Bronchial epithelial cell (primary cell): ENCODE measurements at regions not wholly inside any gene's neighbourhood (a gene's known extent, or its start where the extent isn't known, plus 50 kb on each side); places are given as distances from the start of the nearest gene placed in this dataset.

Experiments used
- DNase-seq: peaks from one replicate; pipeline ENCODE4 v3.0.0-alpha.2; 2010; ENCODE audit warnings: low read depth
- FAIRE-seq: peaks from 2 replicates; lab custom pipeline; 2011; peaks lifted over from hg19 to GRCh38; lab: Jason Lieb, UNC
- H3K27me3 ChIP-seq: 2 replicates; pipeline ENCODE4 v1.5.1; 2011; ENCODE audit warnings: low read length; ENCODE audit not compliant: control insufficient read depth, insufficient read depth
- H3K36me3 ChIP-seq: 2 replicates; pipeline ENCODE4 v1.5.1; 2011; ENCODE audit warnings: low read length; ENCODE audit not compliant: control insufficient read depth, insufficient read depth
- H3K4me3 ChIP-seq: 2 replicates; pipeline ENCODE4 v1.5.1; 2011; ENCODE audit warnings: mild to moderate bottlenecking, low read depth, low read length, control low read depth
- TF ChIP-seq, protein P1 (sequence below): IDR thresholded peaks from 2 replicates; pipeline ENCODE4 v1.5.1; 2011; ENCODE audit warnings: mild to moderate bottlenecking, moderate library complexity, low read length, control low read depth, inconsistent platforms; ENCODE audit not compliant: insufficient read depth, severe bottlenecking

DNA sequence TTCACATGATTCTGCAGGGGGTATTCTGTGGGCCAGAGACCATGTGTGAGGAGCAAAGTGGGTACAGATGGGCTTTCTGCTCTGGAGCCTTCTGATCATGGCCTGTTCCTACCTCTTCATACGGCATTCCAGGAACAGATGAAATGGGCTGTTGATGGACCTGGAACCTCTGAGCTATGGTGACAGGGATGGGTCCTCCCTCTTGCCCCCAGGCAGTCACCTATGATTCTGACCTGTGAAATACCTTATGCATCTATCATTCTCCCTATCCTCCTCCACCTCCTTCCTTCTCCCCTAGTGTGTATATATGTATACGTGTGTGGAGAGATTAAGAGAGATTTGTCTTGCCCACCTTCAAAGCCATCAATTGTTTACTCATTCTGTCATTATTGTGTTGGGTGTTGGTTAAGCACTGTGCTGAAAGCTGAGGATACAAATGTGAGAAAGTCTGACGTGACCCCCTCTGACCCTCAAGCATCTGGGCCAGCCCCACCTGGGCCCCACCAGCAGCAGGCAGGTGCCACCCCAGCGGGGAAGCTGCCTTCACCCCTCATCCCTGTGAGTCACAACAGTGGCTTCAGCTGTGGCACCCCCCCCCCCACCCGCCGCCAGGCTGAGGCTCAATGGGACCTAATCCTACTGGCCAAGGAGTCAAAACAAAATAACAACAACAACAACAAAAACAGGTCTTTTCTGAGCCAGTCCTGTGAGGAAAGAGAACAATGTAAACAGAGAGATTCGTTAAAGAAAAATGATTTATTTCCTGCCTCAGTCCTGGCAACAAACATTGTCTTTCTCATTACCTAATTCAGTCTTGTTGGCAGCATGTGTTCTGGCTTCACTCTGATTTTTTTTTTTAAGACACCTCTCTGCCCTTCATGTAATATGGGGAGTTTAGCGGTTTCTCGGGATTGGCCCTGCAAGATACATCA, 103.8 kb upstream of the CDC42EP3 start:
- DNase-seq (peak; percentile 34), FAIRE-seq (no peak)
- Histone ChIP-seq H3K27me3 (no peaks in the 10 kb centered on the region), H3K4me3 (no peak overlapping the region), H3K36me3 (no peaks in the 10 kb centered on the region)
- TF ChIP-seq, protein P1, sequence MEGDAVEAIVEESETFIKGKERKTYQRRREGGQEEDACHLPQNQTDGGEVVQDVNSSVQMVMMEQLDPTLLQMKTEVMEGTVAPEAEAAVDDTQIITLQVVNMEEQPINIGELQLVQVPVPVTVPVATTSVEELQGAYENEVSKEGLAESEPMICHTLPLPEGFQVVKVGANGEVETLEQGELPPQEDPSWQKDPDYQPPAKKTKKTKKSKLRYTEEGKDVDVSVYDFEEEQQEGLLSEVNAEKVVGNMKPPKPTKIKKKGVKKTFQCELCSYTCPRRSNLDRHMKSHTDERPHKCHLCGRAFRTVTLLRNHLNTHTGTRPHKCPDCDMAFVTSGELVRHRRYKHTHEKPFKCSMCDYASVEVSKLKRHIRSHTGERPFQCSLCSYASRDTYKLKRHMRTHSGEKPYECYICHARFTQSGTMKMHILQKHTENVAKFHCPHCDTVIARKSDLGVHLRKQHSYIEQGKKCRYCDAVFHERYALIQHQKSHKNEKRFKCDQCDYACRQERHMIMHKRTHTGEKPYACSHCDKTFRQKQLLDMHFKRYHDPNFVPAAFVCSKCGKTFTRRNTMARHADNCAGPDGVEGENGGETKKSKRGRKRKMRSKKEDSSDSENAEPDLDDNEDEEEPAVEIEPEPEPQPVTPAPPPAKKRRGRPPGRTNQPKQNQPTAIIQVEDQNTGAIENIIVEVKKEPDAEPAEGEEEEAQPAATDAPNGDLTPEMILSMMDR: no peak

DNA sequence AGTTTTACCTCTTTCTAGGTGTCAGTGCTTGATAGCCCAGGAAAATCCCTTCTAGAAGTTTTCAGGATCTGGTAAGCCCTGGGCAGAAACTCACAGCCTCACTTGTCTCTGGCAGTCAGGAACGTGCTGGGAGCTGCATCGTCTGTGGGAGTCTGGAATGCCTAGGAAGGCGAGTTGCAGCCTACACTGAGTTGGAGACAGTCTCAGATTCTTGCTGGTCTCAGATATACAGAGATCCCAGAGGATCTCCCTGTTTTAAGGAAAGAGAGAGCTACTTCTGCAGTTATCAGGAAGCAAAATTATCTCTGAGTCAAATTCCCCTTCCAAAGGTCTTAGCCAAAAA, 104.4 kb upstream of the CDC42EP3 start:
- no peaks in the 10 kb centered on the region for H3K36me3 ChIP-seq
- TF ChIP-seq, protein P1: no peak
- H3K27me3 ChIP-seq: no peaks in the 10 kb centered on the region
- FAIRE-seq (no peak), DNase-seq (peak; percentile 88)
- H3K4me3 ChIP-seq: no peak overlapping the region

DNA sequence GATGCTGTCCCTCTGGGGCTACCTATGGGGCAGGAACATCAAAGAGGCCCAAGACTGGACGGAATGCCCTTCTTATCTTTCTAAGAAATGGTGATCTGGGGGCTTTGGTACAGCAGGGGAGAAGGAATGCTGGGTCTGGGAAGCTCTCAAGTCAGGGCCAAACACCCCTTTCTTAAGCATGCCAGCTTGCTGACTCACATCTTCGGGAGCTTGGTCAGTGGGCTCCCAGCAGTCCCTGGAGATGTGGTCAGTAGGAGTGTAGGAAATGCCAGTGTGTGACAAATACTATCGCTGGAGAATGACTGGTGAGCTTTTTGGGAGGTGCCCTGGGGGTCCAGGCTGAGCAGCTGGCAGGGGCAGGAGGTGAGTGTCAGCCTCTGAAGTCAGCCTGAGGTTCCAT, 105.0 kb upstream of the CDC42EP3 start:
- Histone ChIP-seq H3K27me3 (no peaks in the 10 kb centered on the region), H3K4me3 (no peak overlapping the region), H3K36me3 (no peaks in the 10 kb centered on the region)
- FAIRE-seq (no peak), DNase-seq (peak; percentile 83)
- TF ChIP-seq, protein P1: no peak

DNA sequence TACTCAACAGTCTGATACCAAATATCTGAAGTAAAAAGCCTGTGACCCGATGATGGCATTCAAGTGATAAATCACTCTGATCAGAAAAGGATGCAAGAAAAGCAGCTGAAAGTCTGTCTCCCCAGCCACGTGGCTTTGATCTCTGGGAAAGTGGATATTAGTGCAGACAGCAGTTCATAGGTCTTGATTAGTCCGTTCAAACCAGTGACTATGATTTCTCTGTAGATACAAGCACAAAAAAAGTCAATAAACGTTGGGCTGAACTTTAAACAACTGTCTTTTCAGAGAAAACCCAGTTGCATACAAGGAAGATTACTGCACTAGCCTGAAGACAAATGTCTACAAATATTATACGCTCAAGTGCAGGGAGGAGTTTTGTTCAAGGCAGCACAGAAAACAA, 107.7 kb upstream of the CDC42EP3 start:
- Histone ChIP-seq H3K36me3 (no peaks in the 10 kb centered on the region), H3K27me3 (no peaks in the 10 kb centered on the region), H3K4me3 (no peak overlapping the region)
- no peak for DNase-seq
- no peak for FAIRE-seq
- TF ChIP-seq, protein P1: no peak

DNA sequence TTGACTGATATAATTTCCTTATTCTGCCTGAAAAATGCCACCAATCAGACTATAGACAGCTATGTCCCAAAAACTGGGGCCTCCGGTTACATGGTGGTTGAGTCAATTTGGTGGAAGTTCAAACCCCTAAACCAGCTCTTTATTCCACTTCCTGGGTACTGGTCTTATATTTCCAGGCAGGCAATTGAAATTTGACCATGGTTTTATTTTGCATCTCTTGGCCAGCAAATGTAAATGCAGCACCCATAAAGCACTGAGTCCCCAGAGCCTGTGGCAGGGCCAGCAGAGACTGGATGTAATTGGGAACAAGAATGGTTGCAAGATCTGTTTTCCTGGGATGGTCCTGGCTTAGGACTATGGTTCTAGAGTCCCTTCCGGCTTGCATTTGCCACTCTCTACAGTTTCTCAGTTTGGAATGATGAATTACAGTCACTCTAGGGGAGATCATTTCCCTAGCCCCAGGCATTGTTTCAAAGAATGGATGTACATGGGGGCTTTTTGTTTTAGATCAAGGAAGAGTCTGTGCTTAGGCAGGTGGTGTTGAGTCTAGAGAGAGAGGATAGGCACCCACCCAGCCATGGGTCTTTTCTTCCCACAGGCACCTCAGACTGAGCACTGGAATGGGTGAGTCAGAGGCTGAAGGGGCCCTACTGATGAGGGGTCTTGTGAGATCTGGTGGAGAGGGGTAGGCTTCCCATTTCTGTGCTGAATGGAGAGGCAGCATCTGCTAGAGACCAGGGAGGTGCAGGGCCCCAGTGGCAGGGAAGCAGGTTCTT, 108.4 kb upstream of the CDC42EP3 start:
- no peak for FAIRE-seq

More for the DNA sequence above, 108.4 kb upstream of the CDC42EP3 start:
- no peaks in the 10 kb centered on the region for H3K27me3 ChIP-seq
- H3K4me3 ChIP-seq: no peak overlapping the region
- H3K36me3 ChIP-seq: no peaks in the 10 kb centered on the region
- no peak for DNase-seq
- TF ChIP-seq, protein P1: no peak
